ENCODE measurements at regions not wholly inside any gene's neighbourhood (a gene's known extent, or its start where the extent isn't known, plus 50 kb on each side); places are given as distances from the start of the nearest gene placed in this dataset.

DNA sequence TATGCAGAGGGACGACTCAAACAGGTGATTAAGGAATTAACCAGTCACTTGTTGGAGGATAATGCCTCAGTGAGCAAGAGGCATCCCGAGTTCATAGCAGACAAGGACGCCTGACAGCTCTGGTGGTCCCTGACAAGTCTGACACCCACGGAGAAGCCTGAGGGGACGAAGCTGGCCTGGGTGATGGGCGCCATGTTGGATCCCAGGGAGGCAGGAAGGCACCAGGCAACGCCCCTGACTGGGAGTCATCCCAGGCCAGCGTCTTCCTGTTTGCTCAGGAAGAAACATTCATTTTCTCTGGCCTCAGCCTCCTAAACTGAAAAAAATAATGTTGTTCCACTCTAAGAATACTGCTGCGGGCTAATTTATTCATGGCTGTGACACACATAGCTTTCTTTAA, 92.1 kb upstream of the ATP8B1 start:
- DNase-seq (ENCODE audit: low spot score): no peak
- in situ Hi-C loops (cut with MboI; ENCODE audit: low sequenced_read_pairs, unreplicated experiment): loop anchor here (10.0 kb wide), 1 partner anchor 230 kb away; no protein-coding TSS in a partner anchor
- TF ChIP-seq, protein P1, sequence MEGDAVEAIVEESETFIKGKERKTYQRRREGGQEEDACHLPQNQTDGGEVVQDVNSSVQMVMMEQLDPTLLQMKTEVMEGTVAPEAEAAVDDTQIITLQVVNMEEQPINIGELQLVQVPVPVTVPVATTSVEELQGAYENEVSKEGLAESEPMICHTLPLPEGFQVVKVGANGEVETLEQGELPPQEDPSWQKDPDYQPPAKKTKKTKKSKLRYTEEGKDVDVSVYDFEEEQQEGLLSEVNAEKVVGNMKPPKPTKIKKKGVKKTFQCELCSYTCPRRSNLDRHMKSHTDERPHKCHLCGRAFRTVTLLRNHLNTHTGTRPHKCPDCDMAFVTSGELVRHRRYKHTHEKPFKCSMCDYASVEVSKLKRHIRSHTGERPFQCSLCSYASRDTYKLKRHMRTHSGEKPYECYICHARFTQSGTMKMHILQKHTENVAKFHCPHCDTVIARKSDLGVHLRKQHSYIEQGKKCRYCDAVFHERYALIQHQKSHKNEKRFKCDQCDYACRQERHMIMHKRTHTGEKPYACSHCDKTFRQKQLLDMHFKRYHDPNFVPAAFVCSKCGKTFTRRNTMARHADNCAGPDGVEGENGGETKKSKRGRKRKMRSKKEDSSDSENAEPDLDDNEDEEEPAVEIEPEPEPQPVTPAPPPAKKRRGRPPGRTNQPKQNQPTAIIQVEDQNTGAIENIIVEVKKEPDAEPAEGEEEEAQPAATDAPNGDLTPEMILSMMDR (IDR thresholded peaks at IDR 0.05; ENCODE audit: borderline replicate concordance, control extremely low read depth, extremely low read depth, insufficient read depth, missing control alignments): no peak

GRCh38 chr18:57891707-57892391, 88.7 kb upstream of the ATP8B1 start:
- TF ChIP-seq, protein P1 (IDR thresholded peaks at IDR 0.05; ENCODE audit: borderline replicate concordance, control extremely low read depth, extremely low read depth, insufficient read depth, missing control alignments): no peak
- in situ Hi-C loops (cut with MboI; ENCODE audit: low sequenced_read_pairs, unreplicated experiment): loop anchor here (10.0 kb wide), 1 partner anchor 233 kb away; no protein-coding TSS in a partner anchor
- DNase-seq (ENCODE audit: low spot score): no peak

- in situ Hi-C loops (cut with MboI; ENCODE audit: low sequenced_read_pairs, unreplicated experiment): loop anchor here (10.0 kb wide), 1 partner anchor 235 kb away; no protein-coding TSS in a partner anchor
- TF ChIP-seq, protein P1 (IDR thresholded peaks at IDR 0.05; ENCODE audit: borderline replicate concordance, control extremely low read depth, extremely low read depth, insufficient read depth, missing control alignments): no peak
- no peak for DNase-seq (ENCODE audit: low spot score)
These were observed 87.2 kb upstream of the ATP8B1 start for GRCh38 chr18:57890266-57890665.

DNA sequence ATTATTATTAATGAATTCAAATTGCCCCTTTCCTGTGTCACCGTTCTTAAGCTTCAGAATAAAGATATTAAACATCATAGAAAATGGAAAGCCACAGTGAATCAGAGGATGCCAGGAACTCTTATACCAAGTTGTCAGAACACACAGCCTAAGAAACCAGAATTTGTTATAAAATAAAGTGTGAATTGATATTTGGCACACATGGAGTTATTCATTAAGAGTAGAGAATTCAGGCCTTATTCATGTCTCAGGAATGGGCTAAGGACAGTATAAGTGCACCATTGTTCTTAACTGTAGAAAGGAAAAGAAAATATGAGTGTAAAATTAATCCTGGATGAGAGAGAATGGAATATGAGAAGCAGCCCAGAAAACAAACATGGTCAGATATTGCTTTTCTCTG, 86.7 kb upstream of the ATP8B1 start:
- TF ChIP-seq, protein P1 (IDR thresholded peaks at IDR 0.05; ENCODE audit: borderline replicate concordance, control extremely low read depth, extremely low read depth, insufficient read depth, missing control alignments): no peak

GRCh38 chr18:57887543-57888383, 84.6 kb upstream of the ATP8B1 start:
- no peak for DNase-seq (ENCODE audit: low spot score)
- in situ Hi-C loops (cut with MboI; ENCODE audit: low sequenced_read_pairs, unreplicated experiment): no loop called here
- TF ChIP-seq, protein P1 (IDR thresholded peaks at IDR 0.05; ENCODE audit: borderline replicate concordance, control extremely low read depth, extremely low read depth, insufficient read depth, missing control alignments): no peak

More for the DNA sequence above, 86.7 kb upstream of the ATP8B1 start:
- DNase-seq (ENCODE audit: low spot score): no peak
- in situ Hi-C loops (cut with MboI; ENCODE audit: low sequenced_read_pairs, unreplicated experiment): loop anchor here (10.0 kb wide), 1 partner anchor 235 kb away; no protein-coding TSS in a partner anchor

DNA sequence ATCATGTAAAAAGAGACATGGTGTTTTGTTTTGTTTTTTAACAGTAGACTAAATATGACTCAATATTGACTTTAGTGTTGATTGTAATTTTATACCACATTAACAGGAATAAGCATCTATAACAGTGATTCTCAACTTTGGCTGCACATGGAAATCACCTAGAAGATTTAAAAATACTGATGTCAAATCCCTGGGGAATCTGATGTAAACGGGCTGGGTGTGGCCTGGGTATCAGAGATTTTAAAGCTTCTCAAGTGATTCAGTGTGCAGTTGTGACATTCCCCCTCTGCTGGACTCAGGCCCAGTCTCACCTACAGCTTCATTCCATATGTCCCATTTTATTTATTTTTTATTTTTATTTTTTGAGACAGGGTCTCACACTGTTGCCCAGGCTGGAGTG, 82.8 kb upstream of the ATP8B1 start:
- in situ Hi-C loops (cut with MboI; ENCODE audit: low sequenced_read_pairs, unreplicated experiment): no loop called here
- TF ChIP-seq, protein P1 (IDR thresholded peaks at IDR 0.05; ENCODE audit: borderline replicate concordance, control extremely low read depth, extremely low read depth, insufficient read depth, missing control alignments): no peak

More for the DNA sequence above, 82.8 kb upstream of the ATP8B1 start:
- DNase-seq (ENCODE audit: low spot score): no peak
